H1 (cell line): ENCODE measurements at regions not wholly inside any gene's neighbourhood (a gene's known extent, or its start where the extent isn't known, plus 50 kb on each side); places are given as distances from the start of the nearest gene placed in this dataset.

Source experiments
- CTCF ChIA-PET: fragments of 300-600 bp; sonication (Branson Sonifier 250); formaldehyde crosslinking; loops from one replicate; lab custom pipeline; 2021; ENCODE audit not compliant: partially characterized antibody; lab: Charles Lee
- POLR2A ChIA-PET: fragments of 300-600 bp; sonication (Branson Sonifier 250); formaldehyde crosslinking; loops from one replicate; lab custom pipeline; 2021; ENCODE audit warnings: inconsistent platforms; ENCODE audit not compliant: partially characterized antibody; lab: Charles Lee
- DNase-seq, 2 experiments: peaks; one replicate each; pipeline versions ENCODE4 v3.0.0 to v3.0.0-alpha.2; 2010 to 2022; ENCODE audit warnings: low spot score in 2 of 2, low read depth in 1 of 2, mixed read lengths in 1 of 2
- FAIRE-seq: peaks from 2 replicates; lab custom pipeline; 2011; peaks lifted over from hg19 to GRCh38; lab: Jason Lieb, UNC
- H2AFZ ChIP-seq: 2 replicates; pipeline ENCODE4 v1.8.1; 2012; ENCODE audit warnings: low read length, inconsistent platforms
- H2AK5ac ChIP-seq: 2 replicates; pipeline ENCODE4 v1.6.1; 2013; ENCODE audit warnings: low read depth, low read length
- H2BK120ac ChIP-seq: replicated peaks from 2 replicates; pipeline ENCODE3; 2013; ENCODE audit warnings: low read depth, low read length, inconsistent platforms
- H2BK12ac ChIP-seq: 2 replicates; pipeline ENCODE4 v1.6.1; 2013; ENCODE audit warnings: low read depth, low read length
- H2BK15ac ChIP-seq: 2 replicates; pipeline ENCODE4 v1.6.1; 2013; ENCODE audit warnings: low read length
- H2BK20ac ChIP-seq: 2 replicates; pipeline ENCODE4 v1.6.1; 2013; ENCODE audit warnings: low read length
- H2BK5ac ChIP-seq: 2 replicates; pipeline ENCODE4 v1.6.1; 2013; ENCODE audit warnings: low read depth, low read length
- H3K14ac ChIP-seq: 2 replicates; pipeline ENCODE4 v1.6.1; 2013; ENCODE audit warnings: inconsistent platforms; ENCODE audit not compliant: insufficient read length
- H3K18ac ChIP-seq: 2 replicates; pipeline ENCODE4 v1.6.1; 2013; ENCODE audit warnings: low read length; ENCODE audit errors: extremely low read depth
- H3K23ac ChIP-seq: 2 replicates; pipeline ENCODE4 v1.6.1; 2013; ENCODE audit warnings: inconsistent platforms; ENCODE audit not compliant: insufficient read length
- H3K23me2 ChIP-seq: 2 replicates; pipeline ENCODE4 v1.6.1; 2013; ENCODE audit warnings: low read depth, low read length
- H3K27ac ChIP-seq: 2 replicates; pipeline ENCODE4 v1.6.1; 2011; ENCODE audit warnings: low read depth, low read length, inconsistent platforms
- H3K27me3 ChIP-seq, 4 experiments: replicated peaks in 1 of 4; 1 replicate in 1 of 4; 2 replicates in 3 of 4; pipeline versions ENCODE4 v1.6.1 to v1.8.1; 2011 to 2013; ENCODE audit warnings: low read length in 3 of 4, mild to moderate bottlenecking in 3 of 4, inconsistent platforms in 2 of 4, mixed read lengths in 2 of 4, moderate library complexity in 1 of 4; ENCODE audit not compliant: control insufficient read depth in 3 of 4, insufficient read depth in 3 of 4; ENCODE audit errors: extremely low read depth in 1 of 4
- H3K36me3 ChIP-seq, 4 experiments: 2 replicates each; pipeline versions ENCODE4 v1.6.1 to v1.8.1; 2011 to 2013; ENCODE audit warnings: mild to moderate bottlenecking in 4 of 4, low read length in 3 of 4, moderate library complexity in 2 of 4, control low read depth in 1 of 4, inconsistent platforms in 1 of 4; ENCODE audit not compliant: insufficient read depth in 4 of 4, control insufficient read depth in 2 of 4
- H3K4ac ChIP-seq: replicated peaks from 2 replicates; pipeline ENCODE3; 2013; ENCODE audit warnings: low read length, low read depth, mixed read lengths, inconsistent platforms; ENCODE audit not compliant: insufficient read length
- H3K4me1 ChIP-seq, 4 experiments: replicated peaks in 1 of 4; 1 replicate in 1 of 4; 2 replicates in 3 of 4; pipeline versions ENCODE4 v1.6.1 to v1.8.1; 2011 to 2013; ENCODE audit warnings: low read length in 3 of 4, inconsistent platforms in 2 of 4, mixed read lengths in 1 of 4; ENCODE audit not compliant: insufficient read depth in 4 of 4, control insufficient read depth in 3 of 4
- H3K4me2 ChIP-seq, 2 experiments: 2 replicates each; pipeline versions ENCODE4 v1.6.1 to v1.8.1; 2011 to 2013; ENCODE audit warnings: low read depth in 2 of 2, low read length in 2 of 2, control low read depth in 1 of 2, inconsistent platforms in 1 of 2, mild to moderate bottlenecking in 1 of 2; ENCODE audit not compliant: insufficient read depth in 1 of 2
- H3K4me3 ChIP-seq, 4 experiments: fragments of 200-600, 300-600 bp in 1 of 4; sonication (generic), shearing (Covaris generic), sonication (Bioruptor Twin) in 1 of 4; 2 replicates each; pipeline versions ENCODE4 v1.5.1 to v1.8.1; 2011 to 2016; ENCODE audit warnings: low read length in 4 of 4, low read depth in 3 of 4, control low read depth in 2 of 4, inconsistent platforms in 2 of 4, mild to moderate bottlenecking in 2 of 4, mixed read lengths in 1 of 4, moderate library complexity in 1 of 4; ENCODE audit not compliant: insufficient read depth in 2 of 4; ENCODE audit errors: extremely low read depth in 1 of 4
- H3K56ac ChIP-seq: replicated peaks from 2 replicates; pipeline ENCODE3; 2013; ENCODE audit warnings: low read depth, mild to moderate bottlenecking, mixed read lengths, low read length, inconsistent platforms; ENCODE audit not compliant: insufficient read length
- H3K79me1 ChIP-seq: 2 replicates; pipeline ENCODE4 v1.6.1; 2013; ENCODE audit warnings: low read depth, low read length, control low read depth
- H3K79me2 ChIP-seq, 2 experiments: 2 replicates each; pipeline versions ENCODE4 v1.6.1 to v1.8.1; 2012 to 2013; ENCODE audit warnings: low read length in 2 of 2, mild to moderate bottlenecking in 2 of 2, inconsistent platforms in 1 of 2; ENCODE audit not compliant: insufficient read depth in 2 of 2, control insufficient read depth in 1 of 2
- H3K9ac ChIP-seq, 4 experiments: replicated peaks in 1 of 4; 1 replicate in 1 of 4; 2 replicates in 3 of 4; pipeline versions ENCODE4 v1.6.1 to v1.8.1; 2011 to 2013; ENCODE audit warnings: low read depth in 3 of 4, low read length in 3 of 4, control low read depth in 2 of 4, mild to moderate bottlenecking in 2 of 4, moderate library complexity in 2 of 4, inconsistent platforms in 1 of 4; ENCODE audit errors: extremely low read depth in 1 of 4
- H3K9me3 ChIP-seq, 2 experiments: 2 replicates each; pipeline versions ENCODE4 v1.6.1 to v1.8.1; 2012 to 2013; ENCODE audit warnings: mild to moderate bottlenecking in 2 of 2, moderate library complexity in 2 of 2, control low read depth in 1 of 2, inconsistent platforms in 1 of 2, low read depth in 1 of 2, low read length in 1 of 2, mixed read lengths in 1 of 2; ENCODE audit not compliant: insufficient read depth in 2 of 2
- H4K20me1 ChIP-seq, 2 experiments: replicated peaks in 1 of 2; 2 replicates each; pipeline versions ENCODE3 to v1.8.1; 2011 to 2013; ENCODE audit warnings: inconsistent platforms in 2 of 2, low read length in 2 of 2, mild to moderate bottlenecking in 1 of 2; ENCODE audit not compliant: insufficient read depth in 2 of 2, control insufficient read depth in 1 of 2
- H4K5ac ChIP-seq: 2 replicates; pipeline ENCODE4 v1.6.1; 2013; ENCODE audit warnings: low read length, low read depth, mixed read lengths, inconsistent platforms; ENCODE audit not compliant: insufficient read length
- H4K8ac ChIP-seq: 2 replicates; pipeline ENCODE4 v1.8.0; 2013; ENCODE audit warnings: mild to moderate bottlenecking, moderate library complexity, low read length, inconsistent platforms; ENCODE audit not compliant: insufficient read depth; ENCODE audit errors: extremely low read depth
- H4K91ac ChIP-seq: replicated peaks from 2 replicates; pipeline ENCODE3; 2013; ENCODE audit warnings: low read length, mixed read lengths, inconsistent platforms; ENCODE audit not compliant: insufficient read length
- ATF3 ChIP-seq: IDR thresholded peaks from 2 replicates; pipeline ENCODE4 v1.6.1; 2011; ENCODE audit warnings: low read depth, mild to moderate bottlenecking, low read length; ENCODE audit not compliant: insufficient read depth
- BACH1 ChIP-seq: IDR thresholded peaks from 2 replicates; pipeline ENCODE4 v1.6.1; 2012; ENCODE audit warnings: low read length, improper control_type of control experiment
- BRCA1 ChIP-seq: IDR thresholded peaks from 2 replicates; pipeline ENCODE4 v1.6.1; 2012; ENCODE audit warnings: low read depth, low read length, improper control_type of control experiment
- CHD2 ChIP-seq: IDR thresholded peaks from 2 replicates; pipeline ENCODE4 v1.6.1; 2012; ENCODE audit warnings: low read length, improper control_type of control experiment
- KDM1A ChIP-seq: fragments of 200-600, 300-600 bp; sonication (generic); IDR thresholded peaks from 2 replicates; pipeline ENCODE4 v1.7.1; 2016; ENCODE audit warnings: mild to moderate bottlenecking, low read length, borderline replicate concordance
- MAFK ChIP-seq: IDR thresholded peaks from 2 replicates; pipeline ENCODE4 v1.6.1; 2012; ENCODE audit warnings: low read depth, mild to moderate bottlenecking, improper control_type of control experiment, low read length
- PHF8 ChIP-seq: fragments of 200-600 bp; sonication (generic); conservative IDR thresholded peaks from 2 replicates; pipeline ENCODE4 v1.7.1; 2012; ENCODE audit warnings: low read depth, mild to moderate bottlenecking, inconsistent platforms, low read length, moderate library complexity
- SP1 ChIP-seq: IDR thresholded peaks from 2 replicates; pipeline ENCODE4 v1.6.1; 2011; ENCODE audit warnings: low read depth, low read length
- SP4 ChIP-seq: IDR thresholded peaks from 2 replicates; pipeline ENCODE4 v1.6.1; 2012; ENCODE audit warnings: low read length, inconsistent platforms
- TAF1 ChIP-seq: IDR thresholded peaks from 2 replicates; pipeline ENCODE4 v1.6.1; 2011; ENCODE audit warnings: mild to moderate bottlenecking, low read depth, low read length
- USF2 ChIP-seq: IDR thresholded peaks from 2 replicates; pipeline ENCODE4 v1.6.1; 2011; ENCODE audit warnings: low read length, improper control_type of control experiment
- WGBS, 2 experiments: shearing (Covaris generic) in 1 of 2; methylation state at CpG; one replicate each; pipeline versions ENCODE4 v1.1.6 to v1.1.7; 2013 to 2015; ENCODE audit warnings: low lambda C conversion rate in 2 of 2, mixed read lengths in 2 of 2, inconsistent platforms in 1 of 2, low coverage in 1 of 2, missing lambda C conversion rate in 1 of 2; ENCODE audit not compliant: insufficient replicate concordance in 2 of 2, insufficient coverage in 1 of 2, insufficient read length in 1 of 2; ENCODE audit errors: extremely low coverage in 1 of 2, missing lambda C conversion rate in 1 of 2; 5-methylcytosine and 5-hydroxymethylcytosine counted together

GRCh38 chr2:144325086-144325485, 194.8 kb downstream of the ZEB2 start:
- Histone ChIP-seq H3K36me3 (no peaks in the 10 kb centered on the region), H3K4me1 (no peaks in the 10 kb centered on the region), H3K4me3 (no peak overlapping the region), H3K18ac (no peak overlapping the region), H2BK15ac (no peak overlapping the region), H3K27me3 (no peaks in the 10 kb centered on the region), H4K91ac (no peak overlapping the region), H2BK120ac (no peak overlapping the region), H2AFZ (no peak overlapping the region), H3K23me2 (no peaks in the 10 kb centered on the region), H3K4ac (no peak overlapping the region), H2AK5ac (no peak overlapping the region), H3K23ac (no peak overlapping the region), H4K8ac (no peak overlapping the region), H3K9ac (no peak overlapping the region), H4K20me1 (no peaks in the 10 kb centered on the region), H3K9me3 (no peaks in the 10 kb centered on the region), H2BK20ac (no peak overlapping the region), H3K14ac (no peak overlapping the region), H3K4me2 (no peak overlapping the region), H3K56ac (no peak overlapping the region), H2BK12ac (no peak overlapping the region), H3K27ac (no peak overlapping the region), H2BK5ac (no peak overlapping the region), H3K79me2 (peaks cover 3 to 42% of the 10 kb centered on the region in 2 experiments; a peak in 2 of 4 replicates), H4K5ac (no peak overlapping the region), H3K79me1 (no peaks in the 10 kb centered on the region)
- WGBS, 2 experiments = 89% methylated on average over 3 of the region's 3 CpGs; no CpG with 5 or more reads in 1 of the 2 experiments
- CTCF ChIA-PET = interaction anchor here (1.1 kb wide), 1 partner anchor 169 kb away, joined by 4 read pairs; no protein-coding TSS in a partner anchor
- FAIRE-seq = no peak
- no peak for DNase-seq
- POLR2A ChIA-PET = interaction anchor here (0.7 to 1.0 kb wide), 2 partner anchors 14 to 88 kb away, joined by 3 to 4 read pairs; no protein-coding TSS in a partner anchor
- TF ChIP-seq TAF1 (no peak), SP4 (no peak), SP1 (no peak), MAFK (no peak), PHF8 (no peak), BRCA1 (no peak), KDM1A (no peak), USF2 (no peak), CHD2 (no peak), ATF3 (no peak), BACH1 (no peak)
